ENCODE measurements at regions not wholly inside any gene's neighbourhood (a gene's known extent, or its start where the extent isn't known, plus 50 kb on each side); places are given as distances from the start of the nearest gene placed in this dataset.

GRCh38 chr11:129723146-129723760 lies 92.4 kb upstream of the TMEM45B start:
- no peak for TF ChIP-seq CTCF (IDR thresholded peaks at IDR 0.05)
- TF ChIP-seq JUNB (IDR thresholded peaks at IDR 0.05) = no peak
- TF ChIP-seq HOXA7 (CRISPR knock-in tag; IDR thresholded peaks at IDR 0.05) = no peak
- TF ChIP-seq RARB (CRISPR knock-in tag; IDR thresholded peaks at IDR 0.05) = no peak
- TF ChIP-seq HOXB5 (CRISPR knock-in tag; IDR thresholded peaks at IDR 0.05) = no peak
- TF ChIP-seq ELK1 (IDR thresholded peaks at IDR 0.05; ENCODE audit: low read depth, low read length) = no peak
- no peak for TF ChIP-seq GATA3 (IDR thresholded peaks at IDR 0.05; ENCODE audit: borderline replicate concordance)
- TF ChIP-seq USF2 (IDR thresholded peaks at IDR 0.05) = no peak
- no peak for TF ChIP-seq POLR2AphosphoS2 (conservative IDR thresholded peaks at IDR 0.05; ENCODE audit: low read length)
- TF ChIP-seq MYC (IDR thresholded peaks at IDR 0.05; ENCODE audit: borderline replicate concordance, low read length) = no peak
- no peak for TF ChIP-seq RFX5 (IDR thresholded peaks at IDR 0.05)
- no peak for TF ChIP-seq HEYL (CRISPR knock-in tag; IDR thresholded peaks at IDR 0.05)
- FAIRE-seq (no peak), ATAC-seq (no peak), DNase-seq (ENCODE audit: low read depth in 1 of 2, low spot score in 1 of 2) (no peak)
- POLR2A ChIA-PET = no interaction called here
- CTCF ChIA-PET = no interaction called here
- no peaks in the 10 kb centered on the region for H3K4me1 ChIP-seq
- no peaks in the 10 kb centered on the region for H3K9me3 ChIP-seq
- no peak overlapping the region for H3K4me2 ChIP-seq
- 27% methylated on average over 7 of the region's 13 CpGs for WGBS (ENCODE audit: missing lambda C conversion rate)
- no peak overlapping the region for H3K4me3 ChIP-seq
- no peak overlapping the region for H3K27ac ChIP-seq

GRCh38 chr11:129723761-129724162 lies 91.9 kb upstream of the TMEM45B start:
- POLR2A ChIA-PET = no interaction called here
- CTCF ChIA-PET = no interaction called here
- H3K4me2 ChIP-seq = no peak overlapping the region
- H3K4me1 ChIP-seq = no peaks in the 10 kb centered on the region
- H3K4me3 ChIP-seq = no peak overlapping the region
- FAIRE-seq (no peak), DNase-seq (ENCODE audit: low read depth in 1 of 2, low spot score in 1 of 2) (no peak), ATAC-seq (no peak; a peak in 2 of 6 replicates)
- no peaks in the 10 kb centered on the region for H3K9me3 ChIP-seq
- WGBS (ENCODE audit: missing lambda C conversion rate) = 24% methylated on average over 4 of the region's 11 CpGs
- H3K27ac ChIP-seq = no peak overlapping the region
- TF ChIP-seq MAZ (IDR thresholded peaks at IDR 0.05; ENCODE audit: borderline replicate concordance, low read depth, low read length) (no peak), ELK1 (IDR thresholded peaks at IDR 0.05; ENCODE audit: low read depth, low read length) (no peak), JUN (IDR thresholded peaks at IDR 0.05) (no peak), MAFK (IDR thresholded peaks at IDR 0.05; ENCODE audit: partially characterized antibody) (no peak), FOXS1 (CRISPR knock-in tag; IDR thresholded peaks at IDR 0.05) (no peak), EP300 (IDR thresholded peaks at IDR 0.05) (no peak), CBX2 (IDR thresholded peaks at IDR 0.05; ENCODE audit: borderline replicate concordance, low read depth) (no peak), HOXB13 (CRISPR knock-in tag; IDR thresholded peaks at IDR 0.05; ENCODE audit: low read depth) (no peak)
- TF ChIP-seq, protein P1, sequence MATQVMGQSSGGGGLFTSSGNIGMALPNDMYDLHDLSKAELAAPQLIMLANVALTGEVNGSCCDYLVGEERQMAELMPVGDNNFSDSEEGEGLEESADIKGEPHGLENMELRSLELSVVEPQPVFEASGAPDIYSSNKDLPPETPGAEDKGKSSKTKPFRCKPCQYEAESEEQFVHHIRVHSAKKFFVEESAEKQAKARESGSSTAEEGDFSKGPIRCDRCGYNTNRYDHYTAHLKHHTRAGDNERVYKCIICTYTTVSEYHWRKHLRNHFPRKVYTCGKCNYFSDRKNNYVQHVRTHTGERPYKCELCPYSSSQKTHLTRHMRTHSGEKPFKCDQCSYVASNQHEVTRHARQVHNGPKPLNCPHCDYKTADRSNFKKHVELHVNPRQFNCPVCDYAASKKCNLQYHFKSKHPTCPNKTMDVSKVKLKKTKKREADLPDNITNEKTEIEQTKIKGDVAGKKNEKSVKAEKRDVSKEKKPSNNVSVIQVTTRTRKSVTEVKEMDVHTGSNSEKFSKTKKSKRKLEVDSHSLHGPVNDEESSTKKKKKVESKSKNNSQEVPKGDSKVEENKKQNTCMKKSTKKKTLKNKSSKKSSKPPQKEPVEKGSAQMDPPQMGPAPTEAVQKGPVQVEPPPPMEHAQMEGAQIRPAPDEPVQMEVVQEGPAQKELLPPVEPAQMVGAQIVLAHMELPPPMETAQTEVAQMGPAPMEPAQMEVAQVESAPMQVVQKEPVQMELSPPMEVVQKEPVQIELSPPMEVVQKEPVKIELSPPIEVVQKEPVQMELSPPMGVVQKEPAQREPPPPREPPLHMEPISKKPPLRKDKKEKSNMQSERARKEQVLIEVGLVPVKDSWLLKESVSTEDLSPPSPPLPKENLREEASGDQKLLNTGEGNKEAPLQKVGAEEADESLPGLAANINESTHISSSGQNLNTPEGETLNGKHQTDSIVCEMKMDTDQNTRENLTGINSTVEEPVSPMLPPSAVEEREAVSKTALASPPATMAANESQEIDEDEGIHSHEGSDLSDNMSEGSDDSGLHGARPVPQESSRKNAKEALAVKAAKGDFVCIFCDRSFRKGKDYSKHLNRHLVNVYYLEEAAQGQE (IDR thresholded peaks at IDR 0.05) = no peak

Measured in A549 (cell line).